Body of pancreas (tissue), 4 donors: ENCODE measurements at regions not wholly inside any gene's neighbourhood (a gene's known extent, or its start where the extent isn't known, plus 50 kb on each side); places are given as distances from the start of the nearest gene placed in this dataset.
"Not testable (repeated sequence)": the region's sequence is repeated elsewhere in the genome, so short reads cannot be mapped to it uniquely, and the experiment has no call there.

ENCODE experiments used
- ATAC-seq: fragments of 150-250 bp; one replicate; pipeline ENCODE4 v1.9.1; 2016
- DNase-seq, 4 donors: peaks; one replicate each; pipeline ENCODE4 v3.0.0-alpha.2; 2019
- H3K27ac ChIP-seq, 4 donors: fragments of 200-600 bp; sonication (generic); 1 replicate in 3 of 4; 2 replicates in 1 of 4; pipeline versions ENCODE4 v1.5.1 to v1.6.1; 2016 to 2019; ENCODE audit warnings: mild to moderate bottlenecking in 1 of 4, mixed read lengths in 1 of 4, moderate library complexity in 1 of 4
- H3K27me3 ChIP-seq, 2 donors: fragments of 200-600 bp; sonication (generic); one replicate each; pipeline ENCODE4 v1.6.0; 2016; ENCODE audit warnings: mild to moderate bottlenecking in 1 of 2
- H3K36me3 ChIP-seq, 2 donors: fragments of 200-600 bp; sonication (generic); replicated peaks in 1 of 2; 2 replicates each; pipeline ENCODE4 v1.5.1; 2016; ENCODE audit warnings: low read depth in 2 of 2; ENCODE audit not compliant: insufficient read depth in 1 of 2
- H3K4me1 ChIP-seq: fragments of 200-600 bp; sonication (generic); one replicate; pipeline ENCODE4 v1.6.0; 2016
- H3K4me3 ChIP-seq, 2 donors: fragments of 200-600 bp; sonication (generic); 1 replicate in 1 of 2; 2 replicates in 1 of 2; pipeline ENCODE4 v1.5.1; 2016 to 2019
- H3K9me3 ChIP-seq, 3 donors: fragments of 200-600 bp; sonication (generic); 1 replicate in 2 of 3; 2 replicates in 1 of 3; pipeline ENCODE4 v1.5.1; 2016
- POLR2A ChIP-seq, 3 donors: fragments of 450-650 bp; IDR thresholded peaks; one replicate each; pipeline ENCODE4 v1.6.1; 2016; ENCODE audit warnings: antibody characterized with exemption in 3 of 3, mild to moderate bottlenecking in 2 of 3
- WGBS, 2 donors: methylation state at CpG; one replicate each; pipeline ENCODE4 v1.1.5; 2017; 5-methylcytosine and 5-hydroxymethylcytosine counted together
- intact Hi-C: fragments of 100-400 bp; cut with DNase I; formaldehyde crosslinking; loops from one replicate; pipeline ENCODE4 v1.15.1; 2023
- TF ChIP-seq, protein P1 (sequence below), 7 experiments: fragments of 450-650 bp in 4 of 7; fragments of 200-600 bp in 3 of 7; sonication (generic) in 3 of 7; IDR thresholded peaks; one replicate each; pipeline ENCODE4 v1.5.1; 2016 to 2019; ENCODE audit warnings: antibody characterized with exemption in 7 of 7

DNA sequence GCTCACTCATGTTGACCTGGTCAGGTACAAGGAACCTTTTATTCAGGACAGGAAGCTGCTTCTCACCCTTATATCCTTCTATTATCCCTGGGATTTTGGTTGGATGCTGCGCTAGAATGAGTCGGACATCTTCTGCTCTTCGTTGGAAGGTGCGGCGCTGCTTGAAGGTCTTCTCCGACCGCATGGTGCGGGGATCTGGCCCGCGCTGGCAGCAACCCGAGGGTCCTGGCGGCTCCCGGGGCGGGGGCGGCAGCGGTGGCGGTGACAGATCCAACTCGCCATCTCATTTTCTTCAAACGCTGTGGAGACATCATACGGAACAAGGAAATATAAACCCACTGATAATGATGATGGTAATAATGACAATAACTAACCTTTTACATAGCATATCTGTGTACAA lies 126.3 kb downstream of the ATXN7L3B start:
- no peak overlapping the region for H3K4me3 ChIP-seq
- H3K36me3 ChIP-seq: no peaks in the 10 kb centered on the region
- ATAC-seq (no peak), DNase-seq (no peak)
- no peaks in the 10 kb centered on the region for H3K4me1 ChIP-seq
- H3K9me3 ChIP-seq: no peaks in the 10 kb centered on the region
- TF ChIP-seq, protein P1, sequence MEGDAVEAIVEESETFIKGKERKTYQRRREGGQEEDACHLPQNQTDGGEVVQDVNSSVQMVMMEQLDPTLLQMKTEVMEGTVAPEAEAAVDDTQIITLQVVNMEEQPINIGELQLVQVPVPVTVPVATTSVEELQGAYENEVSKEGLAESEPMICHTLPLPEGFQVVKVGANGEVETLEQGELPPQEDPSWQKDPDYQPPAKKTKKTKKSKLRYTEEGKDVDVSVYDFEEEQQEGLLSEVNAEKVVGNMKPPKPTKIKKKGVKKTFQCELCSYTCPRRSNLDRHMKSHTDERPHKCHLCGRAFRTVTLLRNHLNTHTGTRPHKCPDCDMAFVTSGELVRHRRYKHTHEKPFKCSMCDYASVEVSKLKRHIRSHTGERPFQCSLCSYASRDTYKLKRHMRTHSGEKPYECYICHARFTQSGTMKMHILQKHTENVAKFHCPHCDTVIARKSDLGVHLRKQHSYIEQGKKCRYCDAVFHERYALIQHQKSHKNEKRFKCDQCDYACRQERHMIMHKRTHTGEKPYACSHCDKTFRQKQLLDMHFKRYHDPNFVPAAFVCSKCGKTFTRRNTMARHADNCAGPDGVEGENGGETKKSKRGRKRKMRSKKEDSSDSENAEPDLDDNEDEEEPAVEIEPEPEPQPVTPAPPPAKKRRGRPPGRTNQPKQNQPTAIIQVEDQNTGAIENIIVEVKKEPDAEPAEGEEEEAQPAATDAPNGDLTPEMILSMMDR (IDR thresholded peaks at IDR 0.05): no peak
- TF ChIP-seq POLR2A (IDR thresholded peaks at IDR 0.05): no peak
- 91 to 94% methylated on average over 13 to 20 of the region's 20 CpGs for WGBS, 2 donors
- no peak overlapping the region for H3K27ac ChIP-seq
- no peaks in the 10 kb centered on the region for H3K27me3 ChIP-seq
- intact Hi-C loops: no loop called here

DNA sequence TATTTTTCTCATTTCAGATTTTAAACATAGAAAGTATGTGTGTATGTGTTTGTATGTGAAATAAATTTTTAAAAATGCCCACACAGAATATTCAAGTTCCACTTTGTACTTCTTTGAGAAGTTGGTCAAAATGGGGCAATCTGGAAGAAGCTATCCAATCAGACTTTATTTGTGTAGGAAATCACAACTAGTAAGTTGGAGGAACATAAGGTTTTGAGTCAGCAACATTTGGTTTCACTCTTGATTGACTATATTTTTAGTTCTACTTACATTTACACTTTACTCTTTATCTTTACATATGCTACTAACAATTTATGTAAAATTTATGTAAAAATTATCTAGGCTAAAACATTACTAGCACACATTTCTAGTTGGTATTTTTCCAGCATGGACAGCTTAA lies 128.1 kb downstream of the ATXN7L3B start:
- no peaks in the 10 kb centered on the region for H3K36me3 ChIP-seq
- no peak for DNase-seq
- TF ChIP-seq, protein P1 (IDR thresholded peaks at IDR 0.05): no peak
- no peak for TF ChIP-seq POLR2A (IDR thresholded peaks at IDR 0.05)
- no peaks in the 10 kb centered on the region for H3K27me3 ChIP-seq
- H3K9me3 ChIP-seq: no peaks in the 10 kb centered on the region
- no peak for ATAC-seq
- H3K4me3 ChIP-seq: no peak overlapping the region
- intact Hi-C loops: no loop called here
- no peaks in the 10 kb centered on the region for H3K4me1 ChIP-seq
- H3K27ac ChIP-seq: no peak overlapping the region

DNA sequence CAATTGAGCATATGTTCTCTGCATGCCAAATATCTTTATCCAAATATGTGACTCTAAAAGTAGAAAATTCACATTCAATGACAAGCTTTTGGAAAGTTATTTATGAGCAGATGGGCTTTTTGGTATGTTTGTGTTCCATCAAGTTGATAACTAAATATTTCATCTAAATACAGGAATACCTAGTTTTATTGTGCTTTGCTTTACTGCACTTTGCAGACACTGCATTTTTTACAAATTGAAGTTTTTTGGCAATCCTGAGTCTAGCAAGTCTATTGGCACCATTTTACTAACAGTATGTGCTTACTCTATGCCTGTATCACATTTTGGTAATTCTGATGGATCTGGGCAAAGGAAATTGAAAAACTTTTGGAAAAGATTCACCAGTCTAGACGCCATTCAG lies 133.8 kb downstream of the ATXN7L3B start:
- Histone ChIP-seq H3K9me3 (no peaks in the 10 kb centered on the region), H3K36me3 (no peaks in the 10 kb centered on the region), H3K4me1 (no peaks in the 10 kb centered on the region), H3K27me3 (no peaks in the 10 kb centered on the region), H3K27ac (no peak overlapping the region), H3K4me3 (no peak overlapping the region)
- ATAC-seq (no peak), DNase-seq (no peak)
- intact Hi-C loops: loop anchor here (10.0 kb wide), 1 partner anchor 633 kb away; no protein-coding TSS in a partner anchor
- no peak for TF ChIP-seq POLR2A (IDR thresholded peaks at IDR 0.05)
- TF ChIP-seq, protein P1 (IDR thresholded peaks at IDR 0.05): no peak
- WGBS, 2 donors: 59 to 65% methylated on average over 1 of the region's 1 CpG

DNA sequence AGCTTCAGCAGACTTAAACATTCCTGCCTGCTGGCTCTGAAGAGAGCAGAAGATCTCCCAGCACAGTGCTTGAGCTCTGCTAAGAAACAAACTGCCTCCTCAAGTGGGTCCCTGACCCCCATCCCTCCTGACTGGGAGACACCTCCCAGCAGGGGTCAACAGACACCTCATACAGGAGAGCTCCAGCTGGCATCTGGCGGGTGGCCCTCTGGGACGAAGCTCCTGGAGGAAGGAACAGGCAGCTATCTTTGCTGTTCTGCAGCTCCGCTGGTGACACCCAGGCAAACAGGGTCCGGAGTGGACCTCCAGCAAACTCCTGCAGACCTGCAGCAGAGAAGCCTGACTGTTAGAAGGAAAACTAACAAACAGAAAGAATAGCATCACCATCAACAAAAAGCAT lies 139.3 kb downstream of the ATXN7L3B start:
- DNase-seq, H3K27ac ChIP-seq, H3K36me3 ChIP-seq, ATAC-seq, H3K4me3 ChIP-seq, H3K27me3 ChIP-seq, H3K9me3 ChIP-seq, H3K4me1 ChIP-seq: not testable (repeated sequence)
- intact Hi-C loops: loop anchor here (10.0 kb wide), 1 partner anchor 628 kb away; no protein-coding TSS in a partner anchor
- 62 to 90% methylated on average over 4 of the region's 4 CpGs for WGBS, 2 donors

DNA sequence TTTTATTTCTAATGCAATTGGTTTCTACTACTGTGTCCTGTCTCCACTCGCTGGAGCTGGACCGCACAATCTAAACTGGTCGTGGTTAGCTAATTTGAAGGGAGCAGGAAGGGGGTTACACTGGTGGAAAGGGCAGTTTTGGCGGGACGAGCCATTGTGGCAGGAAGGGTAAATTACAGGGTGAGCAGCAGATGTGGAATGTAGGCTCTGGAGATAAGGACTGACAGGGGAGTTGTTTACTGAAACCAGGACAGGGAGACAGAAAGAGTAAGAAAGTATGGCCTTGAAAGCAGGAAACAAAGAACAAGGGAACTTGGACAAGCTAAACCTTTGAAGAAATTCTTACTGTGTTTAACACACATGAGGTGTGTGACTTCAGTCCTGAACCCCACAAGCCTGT lies 147.8 kb downstream of the ATXN7L3B start:
- WGBS, 2 donors: 56 to 60% methylated on average over 5 of the region's 5 CpGs
- ATAC-seq (no peak), DNase-seq (no peak)
- no peaks in the 10 kb centered on the region for H3K27me3 ChIP-seq
- TF ChIP-seq, protein P1 (IDR thresholded peaks at IDR 0.05): no peak
- no peak for TF ChIP-seq POLR2A (IDR thresholded peaks at IDR 0.05)
- no peaks in the 10 kb centered on the region for H3K9me3 ChIP-seq
- H3K27ac ChIP-seq: no peak overlapping the region
- no peaks in the 10 kb centered on the region for H3K36me3 ChIP-seq
- H3K4me3 ChIP-seq: no peak overlapping the region
- no peaks in the 10 kb centered on the region for H3K4me1 ChIP-seq
- intact Hi-C loops: no loop called here
